Bronchial epithelial cell (primary cell): ENCODE measurements at regions not wholly inside any gene's neighbourhood (a gene's known extent, or its start where the extent isn't known, plus 50 kb on each side); places are given as distances from the start of the nearest gene placed in this dataset.
A peak's percentile ranks its signal among the peaks of the same experiment; 100 is the strongest.
"Not testable (repeated sequence)": the region's sequence is repeated elsewhere in the genome, so short reads cannot be mapped to it uniquely, and the experiment has no call there.

ENCODE experiments used
- DNase-seq: peaks from one replicate; pipeline ENCODE4 v3.0.0-alpha.2; 2010; ENCODE audit warnings: low read depth
- FAIRE-seq: peaks from 2 replicates; lab custom pipeline; 2011; peaks lifted over from hg19 to GRCh38; lab: Jason Lieb, UNC
- H3K27me3 ChIP-seq: 2 replicates; pipeline ENCODE4 v1.5.1; 2011; ENCODE audit warnings: low read length; ENCODE audit not compliant: control insufficient read depth, insufficient read depth
- H3K36me3 ChIP-seq: 2 replicates; pipeline ENCODE4 v1.5.1; 2011; ENCODE audit warnings: low read length; ENCODE audit not compliant: control insufficient read depth, insufficient read depth
- H3K4me3 ChIP-seq: 2 replicates; pipeline ENCODE4 v1.5.1; 2011; ENCODE audit warnings: mild to moderate bottlenecking, low read depth, low read length, control low read depth
- CTCF ChIP-seq: IDR thresholded peaks from 2 replicates; pipeline ENCODE4 v1.5.1; 2011; ENCODE audit warnings: mild to moderate bottlenecking, moderate library complexity, low read length, control low read depth, inconsistent platforms; ENCODE audit not compliant: insufficient read depth, severe bottlenecking

- FAIRE-seq (no peak), DNase-seq (no peak)
- Histone ChIP-seq H3K36me3 (no peaks in the 10 kb centered on the region), H3K4me3 (no peak overlapping the region), H3K27me3 (no peaks in the 10 kb centered on the region)
- TF ChIP-seq CTCF, result no peak
Measured at GRCh38 chr7:152516216-152516615, 80.4 kb upstream of the KMT2C start.

GRCh38 chr7:152515266-152515950 is 79.6 kb upstream of the KMT2C start:
- FAIRE-seq, H3K27me3 ChIP-seq, DNase-seq, H3K36me3 ChIP-seq, H3K4me3 ChIP-seq: not testable (repeated sequence)

- Histone ChIP-seq H3K36me3 (no peaks in the 10 kb centered on the region), H3K27me3 (no peaks in the 10 kb centered on the region), H3K4me3 (no peak overlapping the region)
- TF ChIP-seq CTCF, result no peak
- FAIRE-seq (no peak), DNase-seq (no peak)
Measured at GRCh38 chr7:152514771-152515105, 78.9 kb upstream of the KMT2C start.

GRCh38 chr7:152513861-152514770 is 78.3 kb upstream of the KMT2C start:
- no peak overlapping the region for H3K4me3 ChIP-seq
- no peak for DNase-seq
- no peaks in the 10 kb centered on the region for H3K27me3 ChIP-seq
- no peaks in the 10 kb centered on the region for H3K36me3 ChIP-seq
- FAIRE-seq, result no peak
- TF ChIP-seq CTCF, result no peak

- DNase-seq, result peak; percentile 50
- no peak for FAIRE-seq
Measured at GRCh38 chr7:152512706-152513105, 76.9 kb upstream of the KMT2C start.

More at GRCh38 chr7:152512706-152513105, 76.9 kb upstream of the KMT2C start:
- H3K36me3 ChIP-seq, result no peaks in the 10 kb centered on the region
- H3K27me3 ChIP-seq, result no peaks in the 10 kb centered on the region
- no peak for TF ChIP-seq CTCF
- H3K4me3 ChIP-seq, result no peak overlapping the region
